H9 (cell line): ENCODE measurements at regions not wholly inside any gene's neighbourhood (a gene's known extent, or its start where the extent isn't known, plus 50 kb on each side); places are given as distances from the start of the nearest gene placed in this dataset.

ENCODE experiments used
- DNase-seq: peaks from one replicate; pipeline ENCODE4 v3.0.0-alpha.2; 2017
- H2AFZ ChIP-seq: one replicate; pipeline ENCODE4 v1.6.1; 2013; ENCODE audit warnings: mild to moderate bottlenecking, low read length, control low read depth, moderate library complexity
- H2AK5ac ChIP-seq: 2 replicates; pipeline ENCODE4 v1.6.1; 2013; ENCODE audit warnings: low read length, control low read depth, mixed read lengths; ENCODE audit not compliant: insufficient read length
- H2BK120ac ChIP-seq: one replicate; pipeline ENCODE4 v1.6.1; 2013; ENCODE audit warnings: low read depth, mild to moderate bottlenecking, low read length, control low read depth, inconsistent platforms; ENCODE audit not compliant: poor library complexity, severe bottlenecking
- H2BK12ac ChIP-seq: 2 replicates; pipeline ENCODE4 v1.6.1; 2013; ENCODE audit warnings: low read length, control low read depth, mixed read lengths, low read depth; ENCODE audit not compliant: insufficient read length
- H2BK15ac ChIP-seq: 2 replicates; pipeline ENCODE4 v1.6.1; 2013; ENCODE audit warnings: low read depth, low read length, control low read depth
- H2BK20ac ChIP-seq: one replicate; pipeline ENCODE4 v1.6.1; 2013; ENCODE audit warnings: low read depth, mild to moderate bottlenecking, low read length, control low read depth, inconsistent platforms; ENCODE audit not compliant: poor library complexity, severe bottlenecking
- H2BK5ac ChIP-seq: 2 replicates; pipeline ENCODE4 v1.6.1; 2013; ENCODE audit warnings: low read length, control low read depth, mixed read lengths; ENCODE audit not compliant: insufficient read length
- H3K14ac ChIP-seq: 2 replicates; pipeline ENCODE4 v1.6.1; 2013; ENCODE audit warnings: low read length, control low read depth; ENCODE audit not compliant: insufficient read depth
- H3K18ac ChIP-seq: 2 replicates; pipeline ENCODE4 v1.6.1; 2013; ENCODE audit warnings: low read depth, mild to moderate bottlenecking, mixed read lengths, low read length, control low read depth; ENCODE audit not compliant: insufficient read length
- H3K23ac ChIP-seq: 2 replicates; pipeline ENCODE4 v1.6.1; 2013; ENCODE audit warnings: low read length, control low read depth, mixed read lengths, low read depth; ENCODE audit not compliant: insufficient read length
- H3K23me2 ChIP-seq: 2 replicates; pipeline ENCODE4 v1.6.1; 2013; ENCODE audit warnings: low read depth, mild to moderate bottlenecking, mixed read lengths, low read length, control low read depth; ENCODE audit not compliant: insufficient read length, poor library complexity, severe bottlenecking
- H3K27ac ChIP-seq: 2 replicates; pipeline ENCODE4 v1.5.1; 2013; ENCODE audit warnings: low read length, control low read depth, mixed read lengths, low read depth; ENCODE audit not compliant: insufficient read length
- H3K27me3 ChIP-seq: 2 replicates; pipeline ENCODE4 v1.6.1; 2013; ENCODE audit warnings: low read length, control low read depth, inconsistent platforms; ENCODE audit not compliant: insufficient read depth
- H3K4ac ChIP-seq: 2 replicates; pipeline ENCODE4 v1.6.1; 2013; ENCODE audit warnings: low read depth, mild to moderate bottlenecking, control low read depth, inconsistent platforms, low read length, moderate library complexity
- H3K4me1 ChIP-seq: 2 replicates; pipeline ENCODE4 v1.6.1; 2013; ENCODE audit warnings: low read length, control low read depth, inconsistent platforms; ENCODE audit not compliant: insufficient read depth
- H3K4me2 ChIP-seq: 2 replicates; pipeline ENCODE4 v1.6.1; 2013; ENCODE audit warnings: low read length, control low read depth, mixed read lengths; ENCODE audit not compliant: insufficient read length, insufficient read depth
- H3K56ac ChIP-seq: 2 replicates; pipeline ENCODE4 v1.6.1; 2013; ENCODE audit warnings: low read depth, mild to moderate bottlenecking, mixed read lengths, low read length, control low read depth; ENCODE audit not compliant: insufficient read length
- H3K79me1 ChIP-seq: 2 replicates; pipeline ENCODE4 v1.6.1; 2013; ENCODE audit warnings: low read depth, mild to moderate bottlenecking, moderate library complexity, low read length, control low read depth, inconsistent platforms; ENCODE audit not compliant: insufficient read depth, poor library complexity, severe bottlenecking
- H3K79me2 ChIP-seq: 2 replicates; pipeline ENCODE4 v1.6.1; 2013; ENCODE audit warnings: low read length, control low read depth, inconsistent platforms; ENCODE audit not compliant: insufficient read depth
- H3K9ac ChIP-seq: 2 replicates; pipeline ENCODE4 v1.6.1; 2013; ENCODE audit warnings: low read length, control low read depth, mixed read lengths; ENCODE audit not compliant: insufficient read length; ENCODE audit errors: extremely low read depth
- H3K9me3 ChIP-seq: one replicate; pipeline ENCODE4 v1.6.1; 2013; ENCODE audit warnings: low read depth, low read length, inconsistent platforms; ENCODE audit not compliant: control insufficient read depth
- H3T11ph ChIP-seq: one replicate; pipeline ENCODE4 v1.6.1; 2013; ENCODE audit warnings: mild to moderate bottlenecking, low read length, control low read depth, inconsistent platforms
- H4K20me1 ChIP-seq: one replicate; pipeline ENCODE4 v1.6.1; 2013; ENCODE audit not compliant: control insufficient read depth, insufficient read length, insufficient read depth
- H4K5ac ChIP-seq: 2 replicates; pipeline ENCODE4 v1.6.1; 2013; ENCODE audit warnings: low read depth, mild to moderate bottlenecking, mixed read lengths, low read length, control low read depth; ENCODE audit not compliant: insufficient read length
- H4K8ac ChIP-seq: replicated peaks from 2 replicates; pipeline ENCODE4 v1.6.1; 2013; ENCODE audit warnings: low read length, control low read depth, mixed read lengths, low read depth; ENCODE audit not compliant: insufficient read length
- H4K91ac ChIP-seq: 2 replicates; pipeline ENCODE4 v1.6.1; 2013; ENCODE audit warnings: low read depth, mild to moderate bottlenecking, moderate library complexity, mixed read lengths, low read length, control low read depth; ENCODE audit not compliant: insufficient read length
- H3K27ac Mint-ChIP-seq, 3 experiments: 2 replicates in 2 of 3; 3 replicates in 1 of 3; pipeline ENCODE4 v1.8.0; 2020 to 2021; ENCODE audit warnings: mixed read lengths in 3 of 3, mild to moderate bottlenecking in 1 of 3, moderate library complexity in 1 of 3
- H3K27me3 Mint-ChIP-seq: 2 replicates; pipeline ENCODE4 v1.8.0; 2021; ENCODE audit warnings: low read depth, mild to moderate bottlenecking, moderate library complexity, mixed read lengths
- H3K36me3 Mint-ChIP-seq, 3 experiments: 2 replicates in 2 of 3; 3 replicates in 1 of 3; pipeline ENCODE4 v1.8.0; 2020 to 2021; ENCODE audit warnings: low read depth in 3 of 3, mixed read lengths in 3 of 3; ENCODE audit not compliant: insufficient read depth in 1 of 3
- H3K4me1 Mint-ChIP-seq, 2 experiments: 2 replicates each; pipeline ENCODE4 v1.8.0; 2020; ENCODE audit warnings: mixed read lengths in 2 of 2
- H3K4me3 Mint-ChIP-seq, 2 experiments: 2 replicates in 1 of 2; 3 replicates in 1 of 2; pipeline ENCODE4 v1.8.0; 2020 to 2021; ENCODE audit warnings: mild to moderate bottlenecking in 2 of 2, mixed read lengths in 2 of 2, moderate library complexity in 1 of 2
- H3K9me3 Mint-ChIP-seq, 2 experiments: 2 replicates in 1 of 2; 3 replicates in 1 of 2; pipeline ENCODE4 v1.8.0; 2020; ENCODE audit warnings: mild to moderate bottlenecking in 2 of 2, mixed read lengths in 2 of 2, moderate library complexity in 1 of 2
- whole genome bisulfite sequencing: extraction: QIAGEN DNeasy Blood & Tissue Kit; methylation state at CpG from one replicate; pipeline ENCODE4 v1.1.7; 2013; ENCODE audit warnings: missing lambda C conversion rate, low lambda C conversion rate, mixed read lengths; ENCODE audit not compliant: insufficient read length; ENCODE audit errors: extremely low coverage; 5-methylcytosine and 5-hydroxymethylcytosine counted together
- TF ChIP-seq, protein P1 (sequence below): fragments of 200-600 bp; sonication (generic); conservative IDR thresholded peaks from 3 replicates; pipeline ENCODE4 v1.8.0; 2021; ENCODE audit warnings: antibody characterized with exemption, mild to moderate bottlenecking

- Mint-ChIP-seq H3K9me3 (no peaks in the 10 kb centered on the region), H3K4me3 (no peak overlapping the region), H3K27me3 (no peaks in the 10 kb centered on the region), H3K27ac (no peak overlapping the region), H3K36me3 (no peaks in the 10 kb centered on the region), H3K4me1 (no peaks in the 10 kb centered on the region)
- Histone ChIP-seq H3K9ac (no peak overlapping the region), H2AK5ac (no peak overlapping the region), H4K20me1 (no peaks in the 10 kb centered on the region), H3K9me3 (no peaks in the 10 kb centered on the region), H2AFZ (no peak overlapping the region), H3K23me2 (no peaks in the 10 kb centered on the region), H3K27me3 (no peaks in the 10 kb centered on the region), H4K5ac (no peak overlapping the region), H3K4me1 (no peaks in the 10 kb centered on the region), H3K23ac (no peak overlapping the region), H3K14ac (no peak overlapping the region), H2BK120ac (no peak overlapping the region), H2BK15ac (no peak overlapping the region), H3K4ac (no peak overlapping the region), H3K27ac (no peak overlapping the region), H3K79me2 (no peaks in the 10 kb centered on the region), H2BK5ac (no peak overlapping the region), H3K18ac (no peak overlapping the region), H3K79me1 (no peaks in the 10 kb centered on the region), H3T11ph (no peak overlapping the region), H3K4me2 (no peak overlapping the region), H2BK12ac (no peak overlapping the region), H4K8ac (no peak overlapping the region), H4K91ac (no peak overlapping the region), H2BK20ac (no peak overlapping the region), H3K56ac (no peak overlapping the region)
- no peak for DNase-seq
- no CpG with 5 or more reads among the region's 3 CpGs for WGBS
- TF ChIP-seq, protein P1, sequence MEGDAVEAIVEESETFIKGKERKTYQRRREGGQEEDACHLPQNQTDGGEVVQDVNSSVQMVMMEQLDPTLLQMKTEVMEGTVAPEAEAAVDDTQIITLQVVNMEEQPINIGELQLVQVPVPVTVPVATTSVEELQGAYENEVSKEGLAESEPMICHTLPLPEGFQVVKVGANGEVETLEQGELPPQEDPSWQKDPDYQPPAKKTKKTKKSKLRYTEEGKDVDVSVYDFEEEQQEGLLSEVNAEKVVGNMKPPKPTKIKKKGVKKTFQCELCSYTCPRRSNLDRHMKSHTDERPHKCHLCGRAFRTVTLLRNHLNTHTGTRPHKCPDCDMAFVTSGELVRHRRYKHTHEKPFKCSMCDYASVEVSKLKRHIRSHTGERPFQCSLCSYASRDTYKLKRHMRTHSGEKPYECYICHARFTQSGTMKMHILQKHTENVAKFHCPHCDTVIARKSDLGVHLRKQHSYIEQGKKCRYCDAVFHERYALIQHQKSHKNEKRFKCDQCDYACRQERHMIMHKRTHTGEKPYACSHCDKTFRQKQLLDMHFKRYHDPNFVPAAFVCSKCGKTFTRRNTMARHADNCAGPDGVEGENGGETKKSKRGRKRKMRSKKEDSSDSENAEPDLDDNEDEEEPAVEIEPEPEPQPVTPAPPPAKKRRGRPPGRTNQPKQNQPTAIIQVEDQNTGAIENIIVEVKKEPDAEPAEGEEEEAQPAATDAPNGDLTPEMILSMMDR, result no peak
These were observed 838.3 kb upstream of the NOVA1 start for GRCh38 chr14:27435923-27436670.
